ENCODE measurements at regions not wholly inside any gene's neighbourhood (a gene's known extent, or its start where the extent isn't known, plus 50 kb on each side); places are given as distances from the start of the nearest gene placed in this dataset.

- TF ChIP-seq CTCF (conservative IDR thresholded peaks at IDR 0.05 in 1 of 2, IDR thresholded peaks at IDR 0.05 in 1 of 2; ENCODE audit: low read depth in 1 of 2, low read length in 2 of 2) = no peak
- no peak for TF ChIP-seq EZH2 (IDR thresholded peaks at IDR 0.05; ENCODE audit: low read length, missing control alignments)
These were observed 191.2 kb downstream of the KCNE4 start for GRCh38 chr2:223243233-223243632.

Measured in fibroblast of lung (primary cell).